CD4-positive, alpha-beta T cell treated with Interleukin-21 for 1 hour (primary cell): ENCODE measurements at regions not wholly inside any gene's neighbourhood (a gene's known extent, or its start where the extent isn't known, plus 50 kb on each side); places are given as distances from the start of the nearest gene placed in this dataset.

ENCODE experiments used
- DNase-seq: peaks from one replicate; pipeline ENCODE4 v3.0.0-alpha.2; 2020

- DNase-seq, result no peak
Observed at GRCh38 chr2:136257893-136258292, 139.9 kb upstream of the CXCR4 start.

- DNase-seq, result no peak
Observed at GRCh38 chr2:136255648-136256461, 137.9 kb upstream of the CXCR4 start.

GRCh38 chr2:136255127-136255526 is 137.2 kb upstream of the CXCR4 start:
- no peak for DNase-seq

- DNase-seq, result no peak
Observed at GRCh38 chr2:136254681-136255080, 136.7 kb upstream of the CXCR4 start.

- DNase-seq, result no peak
Observed at GRCh38 chr2:136253288-136254004, 135.5 kb upstream of the CXCR4 start.

GRCh38 chr2:136251885-136252585 is 134.1 kb upstream of the CXCR4 start:
- DNase-seq, result no peak

- no peak for DNase-seq
Observed at GRCh38 chr2:136251197-136251884, 133.4 kb upstream of the CXCR4 start.

GRCh38 chr2:136250131-136250530 is 132.2 kb upstream of the CXCR4 start:
- no peak for DNase-seq

- DNase-seq, result no peak
Observed at GRCh38 chr2:136248907-136249306, 131.0 kb upstream of the CXCR4 start.

- no peak for DNase-seq
Observed at GRCh38 chr2:136248242-136248641, 130.3 kb upstream of the CXCR4 start.

GRCh38 chr2:136247204-136247950 is 129.4 kb upstream of the CXCR4 start:
- no peak for DNase-seq

GRCh38 chr2:136246086-136246669 is 128.2 kb upstream of the CXCR4 start:
- no peak for DNase-seq

- no peak for DNase-seq
Observed at GRCh38 chr2:136245211-136245610, 127.3 kb upstream of the CXCR4 start.

GRCh38 chr2:136244536-136244885 is 126.6 kb upstream of the CXCR4 start:
- DNase-seq, result no peak

- DNase-seq, result no peak
Observed at GRCh38 chr2:136243638-136244535, 125.9 kb upstream of the CXCR4 start.

- DNase-seq, result peak; percentile 64
Observed at GRCh38 chr2:136242687-136243277, 124.8 kb upstream of the CXCR4 start.

GRCh38 chr2:136242100-136242499 is 124.2 kb upstream of the CXCR4 start:
- no peak for DNase-seq

GRCh38 chr2:136239079-136239685 is 121.2 kb upstream of the CXCR4 start:
- no peak for DNase-seq

- peak; percentile 77 for DNase-seq
Observed at GRCh38 chr2:136238286-136239078, 120.5 kb upstream of the CXCR4 start.
